ENCODE measurements at regions not wholly inside any gene's neighbourhood (a gene's known extent, or its start where the extent isn't known, plus 50 kb on each side); places are given as distances from the start of the nearest gene placed in this dataset.

DNA sequence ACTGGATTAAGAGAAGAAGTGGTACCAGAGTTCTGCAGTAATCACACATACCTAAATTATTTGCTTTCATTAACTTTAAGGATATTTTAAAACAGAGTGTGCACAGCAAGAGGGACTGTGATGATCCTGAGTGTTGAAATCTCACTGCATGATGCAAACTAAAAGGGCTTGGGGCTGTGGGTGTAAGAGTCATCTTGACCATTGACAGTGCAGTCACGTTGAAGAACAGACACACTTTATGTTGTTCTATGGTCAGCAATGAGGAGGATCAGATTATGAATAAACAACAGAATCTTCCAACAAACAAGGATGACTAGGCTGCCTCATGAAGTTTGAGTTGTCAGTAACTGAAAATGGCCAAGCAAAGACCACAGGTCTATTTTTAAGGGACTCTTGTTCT, 87.2 kb upstream of the GALNT5 start:
- peaks cover 0 to under 1% (median 0%) of the 10 kb centered on the region in 11 donors for H3K9me3 ChIP-seq
- intact Hi-C loops (cut with DNase I), result no loop called here
- ATAC-seq (no peak), DNase-seq (no peak)
- 82 to 86% methylated on average over 1 of the region's 1 CpG for WGBS, 2 donors
- peaks cover 0 to 23% (median 0%) of the 10 kb centered on the region in 9 donors for H3K4me1 ChIP-seq
- no peak overlapping the region for H3K27ac ChIP-seq
- H3K27me3 ChIP-seq, result no peaks in the 10 kb centered on the region
- TF ChIP-seq, protein P1, sequence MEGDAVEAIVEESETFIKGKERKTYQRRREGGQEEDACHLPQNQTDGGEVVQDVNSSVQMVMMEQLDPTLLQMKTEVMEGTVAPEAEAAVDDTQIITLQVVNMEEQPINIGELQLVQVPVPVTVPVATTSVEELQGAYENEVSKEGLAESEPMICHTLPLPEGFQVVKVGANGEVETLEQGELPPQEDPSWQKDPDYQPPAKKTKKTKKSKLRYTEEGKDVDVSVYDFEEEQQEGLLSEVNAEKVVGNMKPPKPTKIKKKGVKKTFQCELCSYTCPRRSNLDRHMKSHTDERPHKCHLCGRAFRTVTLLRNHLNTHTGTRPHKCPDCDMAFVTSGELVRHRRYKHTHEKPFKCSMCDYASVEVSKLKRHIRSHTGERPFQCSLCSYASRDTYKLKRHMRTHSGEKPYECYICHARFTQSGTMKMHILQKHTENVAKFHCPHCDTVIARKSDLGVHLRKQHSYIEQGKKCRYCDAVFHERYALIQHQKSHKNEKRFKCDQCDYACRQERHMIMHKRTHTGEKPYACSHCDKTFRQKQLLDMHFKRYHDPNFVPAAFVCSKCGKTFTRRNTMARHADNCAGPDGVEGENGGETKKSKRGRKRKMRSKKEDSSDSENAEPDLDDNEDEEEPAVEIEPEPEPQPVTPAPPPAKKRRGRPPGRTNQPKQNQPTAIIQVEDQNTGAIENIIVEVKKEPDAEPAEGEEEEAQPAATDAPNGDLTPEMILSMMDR (IDR thresholded peaks at IDR 0.05), result no peak
- H3K36me3 ChIP-seq, result no peaks in the 10 kb centered on the region
- H3K4me3 ChIP-seq, result no peak overlapping the region

DNA sequence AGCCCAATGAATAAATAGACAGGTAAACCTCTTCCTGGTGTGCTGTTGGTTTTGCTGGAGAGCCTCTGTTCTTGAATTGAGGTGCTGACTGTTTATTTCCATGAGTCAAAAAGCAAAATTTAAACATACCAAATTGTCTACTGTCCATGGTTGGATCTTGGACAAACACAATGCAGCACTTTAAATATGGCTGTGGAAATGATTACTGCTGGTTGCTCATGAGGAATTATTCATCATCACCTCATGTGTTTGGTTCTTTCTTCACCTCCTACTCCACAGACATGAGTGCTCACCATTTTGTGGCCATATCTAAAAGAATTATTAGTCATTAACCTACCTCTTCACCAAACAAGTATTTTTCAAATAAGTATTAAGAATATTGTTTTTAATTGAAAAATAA, 85.3 kb upstream of the GALNT5 start:
- ATAC-seq (no peak), DNase-seq (no peak)
- Histone ChIP-seq H3K4me3 (no peak overlapping the region), H3K36me3 (no peaks in the 10 kb centered on the region), H3K27me3 (no peaks in the 10 kb centered on the region), H3K9me3 (no peaks in the 10 kb centered on the region), H3K27ac (no peak overlapping the region), H3K4me1 (peaks cover 0 to 23% (median 0%) of the 10 kb centered on the region in 9 donors)
- intact Hi-C loops (cut with DNase I), result no loop called here
- TF ChIP-seq, protein P1 (IDR thresholded peaks at IDR 0.05), result no peak

DNA sequence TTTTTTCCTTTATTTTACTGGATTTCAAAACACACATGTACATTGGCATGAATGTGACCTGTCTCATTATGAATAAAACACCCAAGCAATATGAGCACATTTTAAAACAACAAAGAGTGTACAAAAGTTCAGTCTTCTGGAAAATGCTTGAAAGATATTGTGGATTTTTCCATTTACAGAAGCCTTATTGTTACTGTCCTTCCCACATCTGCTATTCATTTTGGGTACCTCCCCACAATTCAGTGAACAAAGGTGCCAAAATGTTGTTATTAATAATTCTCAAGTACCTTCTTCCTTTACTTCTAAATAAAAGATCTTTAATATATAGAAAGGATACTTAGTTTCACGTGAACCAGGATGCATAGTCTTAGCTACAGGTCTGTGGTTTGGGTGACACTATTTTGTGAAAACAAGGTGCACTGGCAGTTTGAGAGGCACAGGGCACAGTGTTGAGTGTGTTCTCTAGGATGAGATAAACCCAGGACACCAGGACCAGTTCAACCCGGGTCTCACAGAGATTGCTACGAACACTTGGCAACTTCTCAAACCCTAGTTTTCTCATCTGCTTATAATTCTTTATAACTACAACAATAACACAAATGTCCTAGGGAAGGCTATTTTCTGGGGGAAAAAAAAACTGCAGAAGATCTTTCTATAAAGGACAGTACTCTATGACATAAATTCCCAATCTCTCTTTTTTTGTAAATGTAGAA, 84.5 kb upstream of the GALNT5 start:
- TF ChIP-seq, protein P1 (IDR thresholded peaks at IDR 0.05), result no peak
- H3K4me1 ChIP-seq, result peaks cover 0 to 23% (median 0%) of the 10 kb centered on the region in 9 donors
- peak in 7 of 8 donors; percentile 33 to 93 (median 66) for ATAC-seq
- H3K36me3 ChIP-seq, result no peaks in the 10 kb centered on the region
- peak overlapping the region in 2 of 10 donors; percentile 24 to 33 for H3K27ac ChIP-seq
- H3K4me3 ChIP-seq, result peak overlapping the region in 1 of 10 donors; percentile 1
- WGBS, 2 donors, result 22 to 43% methylated on average over 3 of the region's 3 CpGs
- no peaks in the 10 kb centered on the region for H3K27me3 ChIP-seq
- no peaks in the 10 kb centered on the region for H3K9me3 ChIP-seq
- intact Hi-C loops (cut with DNase I), result no loop called here
- DNase-seq, result no peak

DNA sequence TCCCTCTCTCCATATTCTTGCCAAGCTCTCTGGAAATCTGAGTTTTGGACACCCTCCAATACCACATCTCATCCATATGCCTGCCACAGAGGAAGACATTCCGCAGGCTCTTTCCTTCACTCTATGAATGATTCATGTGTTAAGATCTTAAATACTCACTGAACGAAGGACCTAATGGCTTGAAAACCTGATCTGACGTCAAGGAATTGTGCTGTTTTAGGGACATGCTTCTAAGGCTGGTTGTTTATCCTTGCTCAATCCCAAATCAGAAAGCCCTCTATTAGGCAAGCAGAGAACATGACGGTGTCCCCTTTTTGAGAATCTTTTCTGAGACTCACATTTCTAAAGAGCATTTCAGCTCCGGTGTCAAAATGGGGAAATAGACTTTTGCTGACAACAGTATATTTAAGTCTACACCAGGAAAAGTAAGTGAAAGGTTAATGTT, 83.7 kb upstream of the GALNT5 start:
- DNase-seq, result peak in 1 of 2 donors; percentile 6
- peak in 5 of 8 donors; percentile 47 to 89 (median 64) for ATAC-seq
- TF ChIP-seq, protein P1 (IDR thresholded peaks at IDR 0.05), result no peak
- Histone ChIP-seq H3K9me3 (no peaks in the 10 kb centered on the region), H3K4me1 (peaks cover 0 to 23% (median 0%) of the 10 kb centered on the region in 9 donors), H3K4me3 (peak overlapping the region in 1 of 10 donors; percentile 1), H3K36me3 (no peaks in the 10 kb centered on the region), H3K27ac (peak overlapping the region in 2 of 10 donors; percentile 24 to 80), H3K27me3 (no peaks in the 10 kb centered on the region)
- 24 to 30% methylated on average over 5 of the region's 5 CpGs for whole genome bisulfite sequencing, 2 donors
- intact Hi-C loops (cut with DNase I), result no loop called here
